OCI-LY3 (cell line): ENCODE measurements at regions not wholly inside any gene's neighbourhood (a gene's known extent, or its start where the extent isn't known, plus 50 kb on each side); places are given as distances from the start of the nearest gene placed in this dataset.

Experiments
- EZH2phosphoT487 ChIP-seq: fragments of 200-600 bp; shearing (Covaris generic); IDR thresholded peaks from 2 replicates; pipeline ENCODE4 v1.6.1; 2018; ENCODE audit warnings: antibody characterized with exemption, mixed run types, low read depth
- TF ChIP-seq, protein P1 (sequence below): fragments of 200-600, 300-600 bp; sonication (generic); IDR thresholded peaks from 2 replicates; pipeline ENCODE4 v1.5.1; 2014; ENCODE audit warnings: antibody characterized with exemption, low read length, low read depth

GRCh38 chr3:29202378-29202777, 78.5 kb upstream of the RBMS3 start:
- TF ChIP-seq, protein P1, sequence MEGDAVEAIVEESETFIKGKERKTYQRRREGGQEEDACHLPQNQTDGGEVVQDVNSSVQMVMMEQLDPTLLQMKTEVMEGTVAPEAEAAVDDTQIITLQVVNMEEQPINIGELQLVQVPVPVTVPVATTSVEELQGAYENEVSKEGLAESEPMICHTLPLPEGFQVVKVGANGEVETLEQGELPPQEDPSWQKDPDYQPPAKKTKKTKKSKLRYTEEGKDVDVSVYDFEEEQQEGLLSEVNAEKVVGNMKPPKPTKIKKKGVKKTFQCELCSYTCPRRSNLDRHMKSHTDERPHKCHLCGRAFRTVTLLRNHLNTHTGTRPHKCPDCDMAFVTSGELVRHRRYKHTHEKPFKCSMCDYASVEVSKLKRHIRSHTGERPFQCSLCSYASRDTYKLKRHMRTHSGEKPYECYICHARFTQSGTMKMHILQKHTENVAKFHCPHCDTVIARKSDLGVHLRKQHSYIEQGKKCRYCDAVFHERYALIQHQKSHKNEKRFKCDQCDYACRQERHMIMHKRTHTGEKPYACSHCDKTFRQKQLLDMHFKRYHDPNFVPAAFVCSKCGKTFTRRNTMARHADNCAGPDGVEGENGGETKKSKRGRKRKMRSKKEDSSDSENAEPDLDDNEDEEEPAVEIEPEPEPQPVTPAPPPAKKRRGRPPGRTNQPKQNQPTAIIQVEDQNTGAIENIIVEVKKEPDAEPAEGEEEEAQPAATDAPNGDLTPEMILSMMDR, result no peak
- TF ChIP-seq EZH2phosphoT487, result no peak
